ENCODE measurements at regions not wholly inside any gene's neighbourhood (a gene's known extent, or its start where the extent isn't known, plus 50 kb on each side); places are given as distances from the start of the nearest gene placed in this dataset.

GRCh38 chr18:11274144-11274794 lies 124.9 kb upstream of the PIEZO2 start (continued):
- TF ChIP-seq REST (IDR thresholded peaks at IDR 0.05; ENCODE audit: borderline replicate concordance in 1 of 2, low read depth in 1 of 2, low read length in 2 of 2) (no peak), ZFP37 (CRISPR knock-in tag; IDR thresholded peaks at IDR 0.05; ENCODE audit: borderline replicate concordance) (no peak), PBX2 (CRISPR knock-in tag; IDR thresholded peaks at IDR 0.05) (no peak), IKZF5 (CRISPR knock-in tag; IDR thresholded peaks at IDR 0.05) (peak; percentile 64), ZNF609 (CRISPR knock-in tag; IDR thresholded peaks at IDR 0.05; ENCODE audit: borderline replicate concordance) (no peak), ZNF432 (CRISPR knock-in tag; IDR thresholded peaks at IDR 0.05; ENCODE audit: borderline replicate concordance) (no peak), REL (CRISPR knock-in tag; conservative IDR thresholded peaks at IDR 0.05) (no peak), ZNF17 (CRISPR knock-in tag; IDR thresholded peaks at IDR 0.05) (no peak), ZIK1 (CRISPR knock-in tag; IDR thresholded peaks at IDR 0.05; ENCODE audit: borderline replicate concordance, low read depth) (no peak), IKZF4 (CRISPR knock-in tag; IDR thresholded peaks at IDR 0.05; ENCODE audit: borderline replicate concordance, low read depth, not compliant biosample characterization) (no peak), ZNF543 (CRISPR knock-in tag; IDR thresholded peaks at IDR 0.05) (no peak), ELF1 (CRISPR knock-in tag; IDR thresholded peaks at IDR 0.05) (no peak), SRSF1 (optimal IDR thresholded peaks at IDR 0.05; ENCODE audit: low read depth, low read length) (no peak), PCBP2 (optimal IDR thresholded peaks at IDR 0.05; ENCODE audit: low read depth, low read length, poor library complexity, severe bottlenecking) (no peak), KLF13 (CRISPR knock-in tag; IDR thresholded peaks at IDR 0.05) (no peak), TEF (CRISPR knock-in tag; IDR thresholded peaks at IDR 0.05) (no peak), NR2F6 (IDR thresholded peaks at IDR 0.05) (peak; percentile 65; the same call in 1 of the 2 replicates), NR2F6 (CRISPR knock-in tag; IDR thresholded peaks at IDR 0.05) (peak; percentile 86)
